PFSK-1 (cell line): ENCODE measurements at regions not wholly inside any gene's neighbourhood (a gene's known extent, or its start where the extent isn't known, plus 50 kb on each side); places are given as distances from the start of the nearest gene placed in this dataset.
A peak's percentile ranks its signal among the peaks of the same experiment; 100 is the strongest.

Experiments used
- FOXP2 ChIP-seq: optimal IDR thresholded peaks from 2 replicates; pipeline ENCODE3; 2011; ENCODE audit warnings: borderline replicate concordance, control low read depth, inconsistent platforms; ENCODE audit not compliant: insufficient read depth; ENCODE audit errors: extremely low read length, extremely low read depth
- POLR2AphosphoS5 ChIP-seq: IDR thresholded peaks from 2 replicates; pipeline ENCODE4 v1.6.1; 2012; ENCODE audit warnings: low read depth, mild to moderate bottlenecking, control low read depth, low read length, moderate library complexity
- SIN3A ChIP-seq: IDR thresholded peaks from 2 replicates; pipeline ENCODE4 v1.6.1; 2012; ENCODE audit warnings: mild to moderate bottlenecking, low read length, moderate library complexity, borderline replicate concordance; ENCODE audit not compliant: insufficient read depth
- TAF1 ChIP-seq: IDR thresholded peaks from 2 replicates; pipeline ENCODE4 v1.6.1; 2012; ENCODE audit warnings: low read length, control low read depth, borderline replicate concordance; ENCODE audit not compliant: insufficient read depth
- TF ChIP-seq, protein P1 (sequence below), 2 experiments: IDR thresholded peaks; 2 replicates each; pipeline versions ENCODE4 v1.6.1 to v1.8.0; 2011 to 2012; ENCODE audit warnings: low read depth in 2 of 2, low read length in 2 of 2, control low read depth in 1 of 2, inconsistent platforms in 1 of 2, mild to moderate bottlenecking in 1 of 2, moderate library complexity in 1 of 2; ENCODE audit not compliant: insufficient read depth in 1 of 2

DNA sequence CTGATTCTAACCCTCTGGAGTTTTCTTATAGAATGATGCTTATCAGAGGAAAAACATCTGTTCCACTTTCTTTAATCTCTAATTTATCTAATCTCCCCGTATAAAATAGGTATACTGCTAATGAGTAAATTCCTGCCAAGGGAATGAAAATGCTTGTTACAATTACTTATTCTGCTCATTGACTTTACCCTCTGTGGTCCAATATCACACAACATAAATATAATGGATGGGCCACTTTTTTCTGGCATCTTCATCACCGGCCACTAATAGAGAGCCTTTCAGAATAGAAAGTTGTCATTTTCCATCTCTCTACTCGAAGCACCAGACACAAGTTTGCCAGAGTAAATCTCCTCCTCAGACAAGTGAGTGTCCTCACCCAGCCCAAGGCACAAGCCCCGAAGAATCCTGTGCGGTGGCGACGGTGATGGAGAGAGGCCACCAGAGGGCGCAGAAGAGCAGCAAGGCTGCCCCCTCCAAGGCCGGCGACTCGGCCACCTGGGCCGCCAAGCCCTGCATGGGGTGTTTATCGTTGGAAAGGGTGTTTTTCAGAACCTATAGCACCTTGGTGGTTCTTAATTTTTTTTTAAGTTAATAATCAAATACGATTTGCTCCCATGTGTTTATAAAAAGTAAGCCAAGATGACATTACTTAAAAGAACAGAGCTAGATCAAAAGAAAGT lies 212.9 kb upstream of the ARID1B start:
- TF ChIP-seq TAF1 (no peak), POLR2AphosphoS5 (no peak), FOXP2 (peak; percentile 72), SIN3A (no peak)
- TF ChIP-seq, protein P1, sequence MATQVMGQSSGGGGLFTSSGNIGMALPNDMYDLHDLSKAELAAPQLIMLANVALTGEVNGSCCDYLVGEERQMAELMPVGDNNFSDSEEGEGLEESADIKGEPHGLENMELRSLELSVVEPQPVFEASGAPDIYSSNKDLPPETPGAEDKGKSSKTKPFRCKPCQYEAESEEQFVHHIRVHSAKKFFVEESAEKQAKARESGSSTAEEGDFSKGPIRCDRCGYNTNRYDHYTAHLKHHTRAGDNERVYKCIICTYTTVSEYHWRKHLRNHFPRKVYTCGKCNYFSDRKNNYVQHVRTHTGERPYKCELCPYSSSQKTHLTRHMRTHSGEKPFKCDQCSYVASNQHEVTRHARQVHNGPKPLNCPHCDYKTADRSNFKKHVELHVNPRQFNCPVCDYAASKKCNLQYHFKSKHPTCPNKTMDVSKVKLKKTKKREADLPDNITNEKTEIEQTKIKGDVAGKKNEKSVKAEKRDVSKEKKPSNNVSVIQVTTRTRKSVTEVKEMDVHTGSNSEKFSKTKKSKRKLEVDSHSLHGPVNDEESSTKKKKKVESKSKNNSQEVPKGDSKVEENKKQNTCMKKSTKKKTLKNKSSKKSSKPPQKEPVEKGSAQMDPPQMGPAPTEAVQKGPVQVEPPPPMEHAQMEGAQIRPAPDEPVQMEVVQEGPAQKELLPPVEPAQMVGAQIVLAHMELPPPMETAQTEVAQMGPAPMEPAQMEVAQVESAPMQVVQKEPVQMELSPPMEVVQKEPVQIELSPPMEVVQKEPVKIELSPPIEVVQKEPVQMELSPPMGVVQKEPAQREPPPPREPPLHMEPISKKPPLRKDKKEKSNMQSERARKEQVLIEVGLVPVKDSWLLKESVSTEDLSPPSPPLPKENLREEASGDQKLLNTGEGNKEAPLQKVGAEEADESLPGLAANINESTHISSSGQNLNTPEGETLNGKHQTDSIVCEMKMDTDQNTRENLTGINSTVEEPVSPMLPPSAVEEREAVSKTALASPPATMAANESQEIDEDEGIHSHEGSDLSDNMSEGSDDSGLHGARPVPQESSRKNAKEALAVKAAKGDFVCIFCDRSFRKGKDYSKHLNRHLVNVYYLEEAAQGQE (IDR thresholded peaks at IDR 0.05; ENCODE audit: insufficient read depth in 1 of 2, low read depth in 2 of 2, low read length in 2 of 2) = no peak
